ENCODE measurements at regions not wholly inside any gene's neighbourhood (a gene's known extent, or its start where the extent isn't known, plus 50 kb on each side); places are given as distances from the start of the nearest gene placed in this dataset.

- no peaks in the 10 kb centered on the region for H3K4me1 ChIP-seq (ENCODE audit: insufficient read depth, low read length, poor library complexity, severe bottlenecking)
- no TSS peak for BruUV-seq (replicated peaks)
- no peaks in the 10 kb centered on the region for H3K27me3 ChIP-seq (replicated peaks; ENCODE audit: insufficient read depth, low read depth, low read length, poor library complexity)
- TF ChIP-seq CTCF (conservative IDR thresholded peaks at IDR 0.05; ENCODE audit: low read depth, low read length) (no peak), EZH2 (IDR thresholded peaks at IDR 0.05; ENCODE audit: borderline replicate concordance, low read depth, low read length, poor library complexity, severe bottlenecking) (no peak)
- H3K27ac ChIP-seq (ENCODE audit: low read depth, low read length, poor library complexity, severe bottlenecking), result no peak overlapping the region
- peaks cover 8% of the 10 kb centered on the region for H3K9me3 ChIP-seq (ENCODE audit: low read depth, low read length, poor library complexity, severe bottlenecking)
- CTCF ChIA-PET, result no interaction called here
- no peak overlapping the region for H3K4me3 ChIP-seq (ENCODE audit: low read depth, low read length, poor library complexity, severe bottlenecking)
- intact Hi-C loops (cut with micrococcal nuclease; ENCODE audit: unreplicated experiment), result no loop called here
- H3K36me3 ChIP-seq (ENCODE audit: insufficient read depth, low read length, poor library complexity, severe bottlenecking), result no peaks in the 10 kb centered on the region
- POLR2A ChIA-PET (ENCODE audit: low non-redundant PET), result no interaction called here
- DNase-seq (ENCODE audit: low spot score), result no peak
These were observed 128.5 kb upstream of the CYSLTR1 start for GRCh38 chrX:78455901-78456300.

GRCh38 chrX:78452356-78452755 is 124.9 kb upstream of the CYSLTR1 start:
- no peaks in the 10 kb centered on the region for H3K9me3 ChIP-seq (ENCODE audit: low read depth, low read length, poor library complexity, severe bottlenecking)
- no peak for TF ChIP-seq CTCF (conservative IDR thresholded peaks at IDR 0.05; ENCODE audit: low read depth, low read length)
- TF ChIP-seq EZH2 (IDR thresholded peaks at IDR 0.05; ENCODE audit: borderline replicate concordance, low read depth, low read length, poor library complexity, severe bottlenecking), result no peak
- H3K4me1 ChIP-seq (ENCODE audit: insufficient read depth, low read length, poor library complexity, severe bottlenecking), result no peaks in the 10 kb centered on the region
- no peaks in the 10 kb centered on the region for H3K27me3 ChIP-seq (replicated peaks; ENCODE audit: insufficient read depth, low read depth, low read length, poor library complexity)
- POLR2A ChIA-PET (ENCODE audit: low non-redundant PET), result interaction anchor here (0.9 kb wide), 1 partner anchor 995 kb away, joined by 3 read pairs; no protein-coding TSS in a partner anchor
- no peak overlapping the region for H3K27ac ChIP-seq (ENCODE audit: low read depth, low read length, poor library complexity, severe bottlenecking)
- H3K4me3 ChIP-seq (ENCODE audit: low read depth, low read length, poor library complexity, severe bottlenecking), result no peak overlapping the region
- BruUV-seq (replicated peaks), result no TSS peak
- H3K36me3 ChIP-seq (ENCODE audit: insufficient read depth, low read length, poor library complexity, severe bottlenecking), result no peaks in the 10 kb centered on the region
- no peak for DNase-seq (ENCODE audit: low spot score)
- CTCF ChIA-PET, result no interaction called here
- intact Hi-C loops (cut with micrococcal nuclease; ENCODE audit: unreplicated experiment), result no loop called here

DNA sequence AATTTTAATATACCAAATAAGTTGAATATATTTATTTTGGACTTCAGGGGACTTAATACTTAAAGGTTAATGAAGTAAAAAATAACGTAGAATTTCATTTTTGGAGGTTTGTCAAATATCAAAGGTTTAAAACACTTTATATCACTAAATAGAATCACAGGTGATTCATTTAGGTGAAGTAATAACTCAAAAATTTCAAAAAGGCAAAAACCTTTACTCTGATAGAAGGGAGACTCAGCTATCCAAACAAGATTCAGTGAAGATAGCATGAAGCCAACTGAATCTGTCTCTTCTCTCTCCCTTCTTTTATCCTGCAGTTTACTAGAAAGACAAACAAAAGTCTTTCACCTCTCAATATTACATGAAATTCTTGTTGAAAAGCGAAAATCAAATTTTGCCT is 110.2 kb upstream of the CYSLTR1 start:
- TF ChIP-seq EZH2 (IDR thresholded peaks at IDR 0.05; ENCODE audit: borderline replicate concordance, low read depth, low read length, poor library complexity, severe bottlenecking), result no peak
- TF ChIP-seq CTCF (conservative IDR thresholded peaks at IDR 0.05; ENCODE audit: low read depth, low read length), result no peak

More for the DNA sequence above, 110.2 kb upstream of the CYSLTR1 start:
- Histone ChIP-seq H3K4me1 (ENCODE audit: insufficient read depth, low read length, poor library complexity, severe bottlenecking) (no peaks in the 10 kb centered on the region), H3K27me3 (replicated peaks; ENCODE audit: insufficient read depth, low read depth, low read length, poor library complexity) (no peaks in the 10 kb centered on the region), H3K9me3 (ENCODE audit: low read depth, low read length, poor library complexity, severe bottlenecking) (no peaks in the 10 kb centered on the region), H3K4me3 (ENCODE audit: low read depth, low read length, poor library complexity, severe bottlenecking) (no peak overlapping the region), H3K36me3 (ENCODE audit: insufficient read depth, low read length, poor library complexity, severe bottlenecking) (no peaks in the 10 kb centered on the region), H3K27ac (ENCODE audit: low read depth, low read length, poor library complexity, severe bottlenecking) (no peak overlapping the region)
- intact Hi-C loops (cut with micrococcal nuclease; ENCODE audit: unreplicated experiment), result no loop called here
- ChIA-PET POLR2A (ENCODE audit: low non-redundant PET) (no interaction called here), CTCF (no interaction called here)
- no TSS peak for BruUV-seq (replicated peaks)
- DNase-seq (ENCODE audit: low spot score), result no peak

All from A673 (cell line).